ENCODE measurements at regions not wholly inside any gene's neighbourhood (a gene's known extent, or its start where the extent isn't known, plus 50 kb on each side); places are given as distances from the start of the nearest gene placed in this dataset.

GRCh38 chr2:163247156-163247846 is 408.7 kb upstream of the KCNH7 start:
- Histone ChIP-seq H3K4me1 (no peaks in the 10 kb centered on the region), H3K27ac (no peak overlapping the region), H3K4me3 (no peak overlapping the region), H3K36me3 (no peaks in the 10 kb centered on the region), H3K9me3 (no peaks in the 10 kb centered on the region), H3K27me3 (no peaks in the 10 kb centered on the region)
- TF ChIP-seq CTCF (IDR thresholded peaks at IDR 0.05) = no peak
- ATAC-seq (no peak), DNase-seq (no peak)
- intact Hi-C loops (cut with DNase I) = no loop called here

- Histone ChIP-seq H3K27ac (no peak overlapping the region), H3K27me3 (no peaks in the 10 kb centered on the region), H3K36me3 (no peaks in the 10 kb centered on the region), H3K9me3 (peaks cover 0 to 6% of the 10 kb centered on the region in 2 donors), H3K4me1 (no peaks in the 10 kb centered on the region), H3K4me3 (no peak overlapping the region)
- DNase-seq (no peak), ATAC-seq (no peak)
- TF ChIP-seq CTCF (IDR thresholded peaks at IDR 0.05) = no peak
- intact Hi-C loops (cut with DNase I) = no loop called here
These were observed 407.6 kb upstream of the KCNH7 start for GRCh38 chr2:163246135-163246534.

GRCh38 chr2:163236553-163236952 is 398.0 kb upstream of the KCNH7 start:
- no peak overlapping the region for H3K27ac ChIP-seq
- no peak for TF ChIP-seq CTCF (IDR thresholded peaks at IDR 0.05)
- DNase-seq (no peak), ATAC-seq (no peak)
- intact Hi-C loops (cut with DNase I) = no loop called here
- H3K4me1 ChIP-seq = no peaks in the 10 kb centered on the region
- peaks cover 0 to 35% of the 10 kb centered on the region in 2 donors for H3K9me3 ChIP-seq
- H3K27me3 ChIP-seq = no peaks in the 10 kb centered on the region
- no peak overlapping the region for H3K4me3 ChIP-seq
- no peaks in the 10 kb centered on the region for H3K36me3 ChIP-seq

GRCh38 chr2:163231666-163232065 is 393.1 kb upstream of the KCNH7 start:
- Histone ChIP-seq H3K27me3 (no peaks in the 10 kb centered on the region), H3K27ac (no peak overlapping the region), H3K4me1 (no peaks in the 10 kb centered on the region), H3K4me3 (no peak overlapping the region), H3K36me3 (no peaks in the 10 kb centered on the region), H3K9me3 (peaks cover 0 to 2% of the 10 kb centered on the region in 2 donors)
- no peak for ATAC-seq
- intact Hi-C loops (cut with DNase I) = no loop called here
- TF ChIP-seq CTCF (IDR thresholded peaks at IDR 0.05) = no peak
- no peak for DNase-seq

- intact Hi-C loops (cut with DNase I) = no loop called here
- no peaks in the 10 kb centered on the region for H3K27me3 ChIP-seq
- no peaks in the 10 kb centered on the region for H3K4me1 ChIP-seq
- no peak for DNase-seq
- H3K36me3 ChIP-seq = no peaks in the 10 kb centered on the region
- no peak overlapping the region for H3K4me3 ChIP-seq
- no peak for ATAC-seq
- no peaks in the 10 kb centered on the region for H3K9me3 ChIP-seq
- TF ChIP-seq CTCF (IDR thresholded peaks at IDR 0.05) = no peak
- no peak overlapping the region for H3K27ac ChIP-seq
These were observed 375.1 kb upstream of the KCNH7 start for GRCh38 chr2:163213661-163214081.
